ENCODE measurements at regions not wholly inside any gene's neighbourhood (a gene's known extent, or its start where the extent isn't known, plus 50 kb on each side); places are given as distances from the start of the nearest gene placed in this dataset.
A peak's percentile ranks its signal among the peaks of the same experiment; 100 is the strongest.
"Not testable (repeated sequence)": the region's sequence is repeated elsewhere in the genome, so short reads cannot be mapped to it uniquely, and the experiment has no call there.

- DNase-seq (ENCODE audit: low spot score) = no peak
Observed at GRCh38 chr22:48495751-48496080, 1332.0 kb downstream of the BRD1 start.

DNA sequence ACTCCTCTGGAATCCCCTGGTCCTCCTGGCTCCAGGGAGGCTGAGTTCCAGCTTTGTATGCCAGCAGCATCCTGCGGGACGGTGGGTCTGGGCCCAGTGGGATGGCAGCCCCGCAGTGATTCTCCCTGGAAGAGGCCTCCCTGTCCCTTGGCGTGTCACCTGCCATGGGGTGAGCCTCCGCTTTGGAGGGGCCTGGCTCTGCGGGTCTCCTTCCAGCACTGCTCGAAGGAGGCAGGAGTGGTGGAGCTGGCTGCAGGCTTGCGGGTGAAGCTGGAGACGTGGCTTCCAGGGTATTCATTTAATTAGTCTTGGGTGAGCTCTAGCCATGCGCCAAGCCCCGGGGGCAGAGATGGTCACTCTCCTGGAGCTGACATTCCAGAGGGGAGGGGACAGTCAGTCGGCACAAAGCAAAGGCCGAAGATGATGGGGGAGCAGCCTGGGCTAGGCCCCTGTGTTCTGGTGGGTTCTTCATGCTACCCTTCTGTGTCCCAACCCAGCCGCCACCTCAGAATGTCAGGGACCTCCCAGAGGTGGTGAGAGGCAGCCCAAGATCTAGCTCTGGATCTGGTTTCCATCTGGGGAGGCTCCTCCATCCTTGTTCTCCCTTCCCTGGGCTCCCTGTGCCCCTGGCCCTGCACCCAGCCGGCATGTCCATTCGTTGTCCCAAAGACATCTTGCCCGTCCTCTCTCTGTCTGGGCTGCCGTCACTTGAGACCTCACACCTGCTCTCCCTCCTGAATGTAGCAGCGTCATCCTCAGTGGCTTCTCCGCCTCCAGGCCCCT lies 1332.5 kb downstream of the BRD1 start:
- DNase-seq (ENCODE audit: low spot score) = no peak

- DNase-seq (ENCODE audit: low spot score) = no peak
Observed at GRCh38 chr22:48494256-48494967, 1333.3 kb downstream of the BRD1 start.

DNA sequence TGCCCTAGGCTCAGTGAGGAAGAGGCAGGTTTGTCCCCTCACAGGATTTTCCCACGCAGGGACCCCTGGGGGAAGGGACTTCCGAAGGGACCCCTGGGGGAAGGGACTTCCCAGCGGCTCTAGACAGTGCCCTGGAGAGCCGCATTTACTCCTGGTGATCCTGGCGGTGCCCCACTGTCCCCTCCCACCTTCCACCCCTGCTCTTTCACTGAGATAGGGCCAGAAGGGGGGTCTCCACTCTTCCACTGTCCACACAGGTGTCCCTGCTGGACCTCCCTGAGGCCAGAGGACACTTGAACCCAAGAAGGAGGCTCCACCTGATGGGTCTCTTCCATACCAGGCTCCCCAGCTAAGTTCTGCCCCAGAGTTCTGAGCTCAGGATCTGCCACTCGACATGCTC lies 1333.9 kb downstream of the BRD1 start:
- no peak for DNase-seq (ENCODE audit: low spot score)

- peak; percentile 91 for DNase-seq (ENCODE audit: low spot score)
Observed at GRCh38 chr22:48492366-48493320, 1335.0 kb downstream of the BRD1 start.

- DNase-seq (ENCODE audit: low spot score) = no peak
Observed at GRCh38 chr22:48491451-48491941, 1336.2 kb downstream of the BRD1 start.

DNA sequence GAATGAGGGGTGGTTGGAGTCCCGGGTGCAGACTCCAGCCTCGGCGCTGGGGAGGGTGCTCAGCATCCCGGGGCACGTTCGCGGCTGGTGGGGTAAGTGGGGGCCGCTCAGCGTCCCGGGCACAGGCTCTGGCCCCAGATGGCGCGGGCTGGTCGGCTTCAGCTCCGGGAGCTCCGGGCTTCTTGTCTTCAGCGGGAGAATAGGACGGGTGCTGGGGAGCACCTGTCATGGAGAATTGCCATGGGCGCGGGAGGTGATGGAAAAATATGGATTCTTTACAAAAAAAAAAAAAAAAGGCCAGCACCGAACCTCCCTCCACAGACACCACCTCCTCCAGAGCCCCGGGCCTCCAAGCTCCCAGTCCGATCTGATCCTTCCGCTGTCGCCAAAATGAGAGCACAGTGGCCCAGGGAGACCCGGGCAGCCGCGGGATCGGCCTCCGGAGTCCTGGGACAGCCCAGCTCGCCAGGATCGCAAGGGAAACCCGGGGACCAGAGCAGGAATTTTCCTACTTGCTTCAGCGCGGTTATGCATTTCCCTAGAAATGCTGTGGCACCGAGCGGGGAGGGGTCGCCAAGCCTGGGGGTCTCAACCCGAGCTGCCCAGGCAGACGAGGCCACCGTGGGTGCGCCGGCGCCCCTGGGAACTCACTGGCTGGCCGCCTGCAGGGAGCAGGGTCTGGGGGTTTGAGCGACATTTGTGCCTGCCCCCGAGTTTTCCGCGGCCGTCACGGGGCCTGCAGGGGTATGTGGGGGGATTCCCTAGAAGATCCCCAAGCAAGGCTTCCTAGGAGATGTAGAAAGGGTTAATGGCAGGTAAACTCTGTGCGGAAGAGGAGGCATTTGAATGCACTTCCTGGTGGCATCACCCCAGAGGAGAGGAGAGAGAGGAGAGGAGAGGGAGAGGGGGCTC lies 1336.9 kb downstream of the BRD1 start:
- no peak for DNase-seq (ENCODE audit: low spot score)

DNA sequence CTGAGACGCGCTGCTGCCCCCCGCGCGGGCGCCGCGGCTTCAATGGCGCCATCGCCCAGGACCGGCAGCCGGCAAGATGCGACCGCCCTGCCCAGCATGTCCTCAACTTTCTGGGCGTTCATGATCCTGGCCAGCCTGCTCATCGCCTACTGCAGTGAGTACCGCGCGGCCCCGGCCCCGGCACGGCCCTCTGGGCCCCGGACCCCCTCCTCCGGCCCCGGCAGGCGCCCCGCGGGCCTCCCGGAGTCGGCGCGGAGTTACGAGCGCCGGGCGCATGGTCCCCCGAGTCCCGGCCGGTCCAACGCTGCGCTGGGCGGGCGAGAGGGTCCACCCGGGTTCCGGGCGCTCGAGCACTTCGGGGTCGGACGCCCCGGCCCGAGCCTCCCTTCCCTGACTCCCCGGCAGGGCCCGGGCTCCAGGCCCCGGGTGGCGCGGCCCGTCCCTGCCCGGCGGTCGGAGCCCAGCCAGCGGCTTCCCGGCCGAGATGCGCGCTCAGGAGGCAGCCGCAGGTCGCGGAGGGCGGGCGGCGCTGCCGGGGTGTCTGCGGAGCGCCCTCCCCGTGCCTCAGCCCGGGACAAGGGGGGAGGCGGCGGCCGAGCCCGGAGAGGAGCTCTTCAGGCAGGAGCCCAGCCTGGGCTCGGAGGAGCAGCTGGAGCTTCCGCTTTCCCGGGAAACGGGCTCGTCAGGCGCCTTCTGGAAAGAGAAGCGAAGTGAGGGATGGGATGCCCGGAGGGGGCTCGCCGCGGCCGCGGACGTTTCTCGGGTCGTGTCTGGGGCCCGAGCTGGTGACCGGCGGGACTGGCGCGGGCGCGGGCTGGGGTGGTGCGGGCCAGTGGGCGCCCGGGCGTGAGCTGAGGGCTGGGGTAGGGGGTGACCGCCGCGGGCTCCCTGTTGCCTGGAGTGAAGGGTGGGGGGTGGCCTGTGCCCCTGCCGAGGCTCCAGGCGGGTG lies 1337.8 kb downstream of the BRD1 start:
- DNase-seq (ENCODE audit: low spot score) = no peak

- no peak for DNase-seq (ENCODE audit: low spot score)
Observed at GRCh38 chr22:48488611-48489511, 1338.8 kb downstream of the BRD1 start.

DNA sequence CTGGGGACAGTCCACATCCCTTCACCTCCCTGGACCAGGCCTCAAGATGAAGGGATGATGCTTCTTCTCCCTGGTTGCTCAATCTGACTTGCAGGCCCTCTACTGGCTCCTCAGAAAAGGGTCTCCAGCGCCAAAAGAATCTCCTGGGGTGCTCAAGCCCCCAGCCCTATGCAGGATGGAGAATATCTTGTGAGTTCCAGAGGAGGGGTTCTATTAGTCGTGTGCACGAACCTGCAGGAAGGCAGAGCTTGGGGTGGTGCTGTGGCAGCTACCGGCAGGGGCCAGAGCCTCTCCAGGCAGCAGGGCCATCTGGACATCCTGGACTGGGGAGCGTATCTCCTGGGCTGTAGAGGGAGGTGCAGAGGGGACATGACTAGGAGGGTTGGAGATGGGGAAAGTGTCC lies 1339.5 kb downstream of the BRD1 start:
- DNase-seq (ENCODE audit: low spot score) = no peak

GRCh38 chr22:48486558-48486957 lies 1341.1 kb downstream of the BRD1 start:
- no peak for DNase-seq (ENCODE audit: low spot score)

GRCh38 chr22:48486134-48486532 lies 1341.5 kb downstream of the BRD1 start:
- no peak for DNase-seq (ENCODE audit: low spot score)

DNA sequence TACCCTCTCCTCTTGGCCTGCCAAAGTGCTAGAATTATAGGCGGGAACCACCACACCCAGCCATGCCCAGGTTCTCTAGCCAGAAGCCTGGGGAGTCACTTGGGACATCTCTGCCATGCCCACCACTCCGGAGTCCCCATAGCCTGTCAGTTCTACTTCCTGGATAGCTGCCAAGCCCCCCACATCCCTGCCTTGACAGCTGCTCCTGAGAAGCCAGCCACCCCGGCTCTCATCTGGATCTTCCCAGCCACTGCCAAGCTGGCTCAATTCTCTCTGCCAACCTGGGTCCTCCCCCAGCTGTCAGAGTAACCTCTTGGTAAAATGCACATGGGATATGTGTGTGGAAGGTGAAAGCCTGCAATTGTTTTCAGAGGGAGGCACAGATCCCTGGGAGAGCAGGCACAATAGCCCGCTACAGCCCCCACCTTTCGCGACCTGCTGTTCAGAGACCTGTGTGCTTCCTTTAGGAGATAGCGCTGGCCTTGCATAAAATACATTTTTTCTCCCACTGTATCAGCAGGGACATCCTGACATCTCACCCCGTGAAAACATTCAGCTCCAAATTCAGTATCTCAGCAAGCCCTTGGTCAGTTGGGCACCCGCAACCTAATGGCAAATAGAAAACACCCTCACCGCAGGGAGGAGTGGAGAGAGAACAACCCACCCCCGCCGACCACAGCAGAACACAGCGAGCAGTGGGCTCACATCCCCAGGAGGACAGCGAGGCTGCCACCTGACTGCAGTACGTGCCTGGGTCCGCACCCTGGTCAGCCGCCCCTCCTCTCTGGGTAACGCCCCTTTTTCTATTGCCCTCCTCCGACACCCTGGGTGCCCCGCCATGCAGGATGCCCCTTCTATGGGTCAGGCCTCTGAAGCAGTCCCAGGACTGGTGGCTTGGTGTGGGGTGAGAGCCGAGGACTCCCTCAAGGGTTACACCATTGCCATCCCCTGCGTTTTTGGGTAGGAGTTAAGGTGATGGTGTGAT lies 1342.2 kb downstream of the BRD1 start:
- no peak for DNase-seq (ENCODE audit: low spot score)

DNA sequence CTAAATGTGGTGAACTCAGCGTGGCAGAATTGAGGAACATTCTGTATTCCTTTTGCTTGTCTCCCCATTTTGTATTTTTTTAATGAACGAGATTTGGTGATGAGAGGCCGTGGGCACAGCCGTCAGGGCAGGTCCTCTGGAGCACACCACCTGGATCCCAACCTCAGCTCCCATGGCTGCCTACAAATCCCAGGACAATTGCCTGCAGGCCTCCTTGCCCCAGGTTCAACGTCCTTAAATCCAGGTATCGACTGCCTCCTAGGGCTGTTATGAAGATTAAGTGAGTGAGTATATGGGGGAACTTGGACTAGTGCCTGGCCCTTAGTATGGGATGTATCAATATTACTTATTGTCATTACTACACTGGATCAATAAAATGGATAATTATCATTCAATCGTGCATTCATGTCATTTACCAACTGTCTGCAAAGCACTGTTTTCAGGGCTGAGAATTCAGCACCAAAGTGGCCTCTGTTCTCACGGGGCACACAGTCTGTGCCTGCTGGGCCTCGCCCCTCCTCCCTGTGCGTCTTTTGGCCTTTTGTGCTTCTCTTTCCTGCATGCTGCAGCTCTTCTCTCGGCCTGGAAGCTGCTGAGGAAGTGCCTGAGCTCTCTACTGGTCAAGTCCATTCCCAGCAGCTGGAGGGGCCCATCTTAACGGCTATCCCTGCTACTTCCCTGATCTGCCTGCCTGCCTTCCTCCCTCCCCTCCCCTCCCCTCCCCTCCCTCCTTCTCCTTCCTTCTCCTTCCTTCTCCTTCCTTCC lies 1343.7 kb downstream of the BRD1 start:
- no peak for DNase-seq (ENCODE audit: low spot score)

DNA sequence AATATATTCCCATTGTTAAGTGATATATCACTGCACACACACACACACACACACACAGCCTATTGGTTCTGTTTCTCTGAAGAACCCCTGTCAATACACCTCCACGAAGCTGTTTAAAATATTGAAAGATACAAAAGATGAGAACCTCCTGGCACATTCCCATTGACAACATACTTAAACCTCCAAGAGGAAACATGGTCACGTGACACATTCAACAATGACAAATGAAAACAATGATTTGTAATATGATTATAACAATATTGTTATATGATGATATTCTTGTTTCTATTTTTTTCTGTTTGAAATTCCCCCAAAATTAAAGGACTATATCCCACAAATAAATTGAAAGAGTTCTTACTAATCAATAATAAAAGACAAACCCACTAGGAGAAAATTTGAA lies 1344.9 kb downstream of the BRD1 start:
- no peak for DNase-seq (ENCODE audit: low spot score)

DNA sequence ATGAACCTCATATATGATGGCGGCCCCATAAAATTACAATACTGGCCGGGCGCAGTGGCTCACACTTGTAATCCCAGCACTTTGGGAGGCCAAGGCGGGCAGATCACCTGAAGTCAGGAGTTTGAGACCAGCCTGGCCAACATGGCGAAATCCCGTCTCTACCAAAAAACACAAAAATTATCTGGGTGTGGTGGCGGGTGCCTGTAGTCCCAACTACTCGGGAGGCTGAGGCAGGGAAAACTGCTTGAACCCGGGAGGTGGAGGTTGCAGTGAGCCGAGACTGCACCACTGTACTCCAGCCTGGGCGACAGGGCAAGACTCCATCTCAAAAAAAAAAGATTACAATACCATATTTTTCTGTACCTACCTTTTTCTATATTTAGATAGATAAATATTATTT lies 1345.5 kb downstream of the BRD1 start:
- DNase-seq (ENCODE audit: low spot score) = not testable (repeated sequence)

DNA sequence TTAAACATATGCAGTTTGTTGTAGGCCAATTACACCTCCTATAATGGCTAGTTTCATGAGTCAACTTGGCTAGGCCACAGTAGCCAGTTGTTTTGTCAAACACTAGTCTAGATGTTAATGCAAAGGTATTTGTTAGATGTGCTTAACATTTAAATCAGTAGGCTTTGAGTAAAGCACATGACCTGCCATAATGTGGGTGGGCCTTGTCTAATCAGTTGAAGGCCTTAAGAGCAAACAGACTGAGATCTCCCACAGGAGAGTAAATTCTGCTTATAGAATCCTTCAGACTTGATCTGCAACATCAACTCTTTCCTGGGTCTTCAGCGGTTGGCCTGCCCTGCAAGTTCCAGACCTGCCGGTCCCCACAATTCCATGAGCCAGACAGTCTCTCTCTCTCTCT lies 1345.9 kb downstream of the BRD1 start:
- no peak for DNase-seq (ENCODE audit: low spot score)
